Adipocyte (in vitro differentiated cells): ENCODE measurements at regions not wholly inside any gene's neighbourhood (a gene's known extent, or its start where the extent isn't known, plus 50 kb on each side); places are given as distances from the start of the nearest gene placed in this dataset.

Experiments used
- DNase-seq: peaks from one replicate; pipeline ENCODE4 v3.0.0-alpha.2; 2015; ENCODE audit warnings: low read depth
- H3K27me3 ChIP-seq: replicated peaks from 2 replicates; pipeline ENCODE4 v1.7.0; 2013; ENCODE audit warnings: mild to moderate bottlenecking, low read length, moderate library complexity; ENCODE audit not compliant: control insufficient read depth, insufficient read depth
- H3K36me3 ChIP-seq: 2 replicates; pipeline ENCODE4 v1.7.0; 2013; ENCODE audit warnings: low read length, mild to moderate bottlenecking, moderate library complexity; ENCODE audit not compliant: control insufficient read depth, insufficient read depth, severe bottlenecking
- H3K4me1 ChIP-seq: 2 replicates; pipeline ENCODE4 v1.7.0; 2013; ENCODE audit warnings: mild to moderate bottlenecking, low read length, moderate library complexity; ENCODE audit not compliant: control insufficient read depth, insufficient read depth
- H3K4me3 ChIP-seq: 2 replicates; pipeline ENCODE4 v1.7.0; 2013; ENCODE audit warnings: mild to moderate bottlenecking, low read length, moderate library complexity
- H3K9ac ChIP-seq: 2 replicates; pipeline ENCODE4 v1.7.0; 2013; ENCODE audit warnings: mild to moderate bottlenecking, low read length, moderate library complexity
- H3K9me3 ChIP-seq: 2 replicates; pipeline ENCODE4 v1.7.0; 2013; ENCODE audit warnings: mild to moderate bottlenecking, low read length, moderate library complexity; ENCODE audit not compliant: control insufficient read depth

- H3K27me3 ChIP-seq = peaks cover 33% of the 10 kb centered on the region
- no peaks in the 10 kb centered on the region for H3K36me3 ChIP-seq
- DNase-seq = no peak
- no peak overlapping the region for H3K4me3 ChIP-seq
- H3K9ac ChIP-seq = no peak overlapping the region
- no peaks in the 10 kb centered on the region for H3K4me1 ChIP-seq
- peaks cover 62% of the 10 kb centered on the region for H3K9me3 ChIP-seq
Observed at GRCh38 chr20:37455659-37456058, 65.4 kb upstream of the NNAT start.

- Histone ChIP-seq H3K9ac (no peak overlapping the region), H3K4me1 (no peaks in the 10 kb centered on the region), H3K36me3 (no peaks in the 10 kb centered on the region), H3K27me3 (peaks cover 21% of the 10 kb centered on the region), H3K4me3 (no peak overlapping the region), H3K9me3 (peaks cover 62% of the 10 kb centered on the region)
- DNase-seq = no peak
Observed at GRCh38 chr20:37456948-37457347, 64.1 kb upstream of the NNAT start.

- Histone ChIP-seq H3K9ac (no peak overlapping the region), H3K9me3 (peaks cover 62% of the 10 kb centered on the region), H3K36me3 (no peaks in the 10 kb centered on the region), H3K27me3 (peaks cover 18% of the 10 kb centered on the region), H3K4me1 (no peaks in the 10 kb centered on the region), H3K4me3 (no peak overlapping the region)
- DNase-seq = no peak
Observed at GRCh38 chr20:37457921-37458320, 63.1 kb upstream of the NNAT start.

GRCh38 chr20:37458761-37459160 is 62.3 kb upstream of the NNAT start:
- DNase-seq = no peak
- Histone ChIP-seq H3K36me3 (no peaks in the 10 kb centered on the region), H3K4me3 (no peak overlapping the region), H3K27me3 (peaks cover 16% of the 10 kb centered on the region), H3K4me1 (no peaks in the 10 kb centered on the region), H3K9ac (no peak overlapping the region), H3K9me3 (peaks cover 61% of the 10 kb centered on the region)

- peaks cover 35% of the 10 kb centered on the region for H3K9me3 ChIP-seq
- DNase-seq = no peak
Observed at GRCh38 chr20:37461405-37461804, 59.6 kb upstream of the NNAT start.

GRCh38 chr20:37463726-37464494 is 57.1 kb upstream of the NNAT start:
- no peak overlapping the region for H3K9ac ChIP-seq
- peaks cover 17% of the 10 kb centered on the region for H3K9me3 ChIP-seq
- no peak for DNase-seq
- H3K4me1 ChIP-seq = no peaks in the 10 kb centered on the region
- H3K27me3 ChIP-seq = peaks cover 41% of the 10 kb centered on the region
- H3K36me3 ChIP-seq = no peaks in the 10 kb centered on the region
- H3K4me3 ChIP-seq = no peak overlapping the region

More at GRCh38 chr20:37461405-37461804, 59.6 kb upstream of the NNAT start:
- Histone ChIP-seq H3K9ac (no peak overlapping the region), H3K4me1 (no peaks in the 10 kb centered on the region), H3K27me3 (peaks cover 29% of the 10 kb centered on the region), H3K36me3 (no peaks in the 10 kb centered on the region), H3K4me3 (no peak overlapping the region)

- H3K36me3 ChIP-seq = no peaks in the 10 kb centered on the region
- DNase-seq = no peak
- no peak overlapping the region for H3K4me3 ChIP-seq
- H3K9ac ChIP-seq = no peak overlapping the region
- peaks cover 10% of the 10 kb centered on the region for H3K9me3 ChIP-seq
- H3K27me3 ChIP-seq = peaks cover 42% of the 10 kb centered on the region
- no peaks in the 10 kb centered on the region for H3K4me1 ChIP-seq
Observed at GRCh38 chr20:37464611-37465010, 56.4 kb upstream of the NNAT start.
